ENCODE measurements at regions not wholly inside any gene's neighbourhood (a gene's known extent, or its start where the extent isn't known, plus 50 kb on each side); places are given as distances from the start of the nearest gene placed in this dataset.

DNA sequence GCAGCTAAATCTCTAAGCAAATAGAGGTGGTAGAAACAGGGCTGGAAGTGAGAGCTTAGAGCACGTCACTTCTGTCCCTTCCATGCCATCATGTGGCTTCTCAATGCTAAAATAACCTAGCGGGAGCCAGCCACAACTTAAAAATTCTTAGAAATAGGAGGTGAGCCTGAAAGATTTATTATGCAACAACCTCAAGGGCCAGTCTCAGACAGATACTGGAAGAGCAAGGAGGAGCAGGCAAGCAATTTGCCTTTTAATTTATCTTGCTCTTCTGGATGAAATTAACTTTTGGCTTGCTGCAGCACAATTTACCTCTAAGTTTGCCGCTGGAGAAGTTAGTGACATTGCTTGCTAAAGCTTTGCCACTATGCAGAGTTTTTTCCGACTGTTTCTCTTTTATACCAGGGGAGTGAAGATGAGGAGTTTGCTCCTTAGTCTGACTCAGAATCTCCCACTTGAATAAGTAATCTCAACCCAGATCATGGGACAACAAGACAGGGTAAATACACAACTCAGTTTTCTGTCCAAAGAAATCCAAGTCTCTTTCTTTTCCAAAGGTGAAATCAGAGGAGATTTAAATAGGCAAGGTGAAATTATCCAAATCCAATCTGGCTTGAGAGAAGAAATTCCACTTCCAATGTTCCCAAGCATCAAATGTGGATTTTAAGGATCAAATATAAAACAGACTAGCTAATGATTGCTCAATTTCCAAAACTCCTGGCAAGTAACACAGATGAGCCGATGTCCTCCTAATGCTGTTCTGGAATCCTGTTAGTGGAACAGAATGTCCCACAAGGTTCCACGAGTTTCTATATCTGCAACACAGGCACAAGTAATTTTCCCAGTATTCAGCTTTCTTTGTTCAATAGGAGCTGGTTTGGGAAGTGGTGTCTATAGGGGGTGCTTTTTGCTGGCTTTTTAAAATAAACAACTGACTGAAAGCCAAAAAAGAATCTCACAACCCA is 329.4 kb upstream of the RORA start:
- no peak overlapping the region for H3K4me3 Mint-ChIP-seq
- H3K9me3 Mint-ChIP-seq, result peaks cover 0 to 2% (median 0%) of the 10 kb centered on the region in 5 donors
- no peak overlapping the region for H3K27ac Mint-ChIP-seq
- no peak for DNase-seq
- peaks cover 0 to 5% (median 3%) of the 10 kb centered on the region in 3 donors for H3K4me1 Mint-ChIP-seq
- ChIA-PET CTCF (no interaction called here), POLR2A (no interaction called here)
- H3K4me3 ChIP-seq (ENCODE audit: low read length), result no peak overlapping the region
- H3K27ac ChIP-seq (ENCODE audit: low read depth, low read length), result no peak overlapping the region
- H3K27me3 Mint-ChIP-seq, result peaks cover 5 to 22% of the 10 kb centered on the region in 2 donors
- no peaks in the 10 kb centered on the region for H3K27me3 ChIP-seq (ENCODE audit: insufficient read depth, low read length, poor library complexity, severe bottlenecking)
- H3K36me3 ChIP-seq (ENCODE audit: insufficient read depth, low read length), result no peaks in the 10 kb centered on the region
- no peaks in the 10 kb centered on the region for H3K9me3 ChIP-seq (ENCODE audit: low read length)
- H3K4me1 ChIP-seq (ENCODE audit: insufficient read depth, low read length), result no peaks in the 10 kb centered on the region
- peaks cover 0 to 2% (median 0%) of the 10 kb centered on the region in 3 donors for H3K36me3 Mint-ChIP-seq

GRCh38 chr15:61556037-61556648 is 327.0 kb upstream of the RORA start:
- POLR2A ChIA-PET, result no interaction called here
- Histone ChIP-seq H3K27me3 (ENCODE audit: insufficient read depth, low read length, poor library complexity, severe bottlenecking) (no peaks in the 10 kb centered on the region), H3K4me3 (ENCODE audit: low read length) (no peak overlapping the region), H3K36me3 (ENCODE audit: insufficient read depth, low read length) (no peaks in the 10 kb centered on the region), H3K9me3 (ENCODE audit: low read length) (no peaks in the 10 kb centered on the region), H3K27ac (ENCODE audit: low read depth, low read length) (no peak overlapping the region), H3K4me1 (ENCODE audit: insufficient read depth, low read length) (no peaks in the 10 kb centered on the region)
- Mint-ChIP-seq H3K27ac (no peak overlapping the region), H3K36me3 (peaks cover 0 to 2% (median 0%) of the 10 kb centered on the region in 3 donors), H3K4me1 (peaks cover 0 to 5% (median 3%) of the 10 kb centered on the region in 3 donors), H3K9me3 (peaks cover 0 to 2% (median 0%) of the 10 kb centered on the region in 5 donors), H3K27me3 (peaks cover 4 to 6% of the 10 kb centered on the region in 2 donors), H3K4me3 (no peak overlapping the region)
- DNase-seq, result no peak
- CTCF ChIA-PET, result no interaction called here

DNA sequence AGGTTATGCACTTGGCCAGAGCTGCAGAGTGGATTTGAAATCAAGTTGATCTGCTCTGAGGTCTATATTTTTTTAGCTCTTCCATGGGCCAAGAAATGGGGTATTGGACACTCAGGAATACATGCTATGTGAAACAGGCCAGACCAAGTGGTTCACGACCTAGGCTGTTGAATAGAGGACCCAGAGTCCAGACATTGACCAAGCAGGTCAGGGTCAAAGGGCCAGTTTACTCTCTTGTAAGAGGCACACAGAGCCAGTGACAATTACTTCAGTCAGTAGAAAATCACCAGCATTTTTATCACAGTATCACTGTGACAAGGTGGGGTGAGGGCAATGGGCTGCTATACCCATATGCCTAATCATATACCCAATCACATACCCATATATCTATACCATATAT is 320.6 kb upstream of the RORA start:
- no peaks in the 10 kb centered on the region for H3K36me3 Mint-ChIP-seq
- Histone ChIP-seq H3K4me3 (ENCODE audit: low read length) (no peak overlapping the region), H3K4me1 (ENCODE audit: insufficient read depth, low read length) (no peaks in the 10 kb centered on the region), H3K27me3 (ENCODE audit: insufficient read depth, low read length, poor library complexity, severe bottlenecking) (no peaks in the 10 kb centered on the region), H3K27ac (ENCODE audit: low read depth, low read length) (no peak overlapping the region), H3K9me3 (ENCODE audit: low read length) (no peaks in the 10 kb centered on the region), H3K36me3 (ENCODE audit: insufficient read depth, low read length) (no peaks in the 10 kb centered on the region)
- no peak overlapping the region for H3K27ac Mint-ChIP-seq
- no peaks in the 10 kb centered on the region for H3K4me1 Mint-ChIP-seq
- H3K4me3 Mint-ChIP-seq, result no peak overlapping the region
- H3K9me3 Mint-ChIP-seq, result no peaks in the 10 kb centered on the region
- CTCF ChIA-PET, result no interaction called here
- no peak for DNase-seq
- H3K27me3 Mint-ChIP-seq, result peaks cover 3 to 20% of the 10 kb centered on the region in 2 donors
- POLR2A ChIA-PET, result no interaction called here

GRCh38 chr15:61545763-61546162 is 316.7 kb upstream of the RORA start:
- no peak overlapping the region for H3K27ac ChIP-seq (ENCODE audit: low read depth, low read length)
- no peak overlapping the region for H3K4me3 ChIP-seq (ENCODE audit: low read length)
- ChIA-PET CTCF (interaction anchor here (0.7 kb wide), 1 partner anchor 9 kb away, joined by 3 read pairs; no protein-coding TSS in a partner anchor), POLR2A (no interaction called here)
- H3K36me3 ChIP-seq (ENCODE audit: insufficient read depth, low read length), result no peaks in the 10 kb centered on the region
- Mint-ChIP-seq H3K27me3 (peaks cover 0 to 20% of the 10 kb centered on the region in 2 donors), H3K9me3 (no peaks in the 10 kb centered on the region), H3K4me1 (no peaks in the 10 kb centered on the region), H3K36me3 (no peaks in the 10 kb centered on the region), H3K4me3 (no peak overlapping the region), H3K27ac (no peak overlapping the region)
- no peaks in the 10 kb centered on the region for H3K9me3 ChIP-seq (ENCODE audit: low read length)
- H3K4me1 ChIP-seq (ENCODE audit: insufficient read depth, low read length), result no peaks in the 10 kb centered on the region
- no peak for DNase-seq
- no peaks in the 10 kb centered on the region for H3K27me3 ChIP-seq (ENCODE audit: insufficient read depth, low read length, poor library complexity, severe bottlenecking)

DNA sequence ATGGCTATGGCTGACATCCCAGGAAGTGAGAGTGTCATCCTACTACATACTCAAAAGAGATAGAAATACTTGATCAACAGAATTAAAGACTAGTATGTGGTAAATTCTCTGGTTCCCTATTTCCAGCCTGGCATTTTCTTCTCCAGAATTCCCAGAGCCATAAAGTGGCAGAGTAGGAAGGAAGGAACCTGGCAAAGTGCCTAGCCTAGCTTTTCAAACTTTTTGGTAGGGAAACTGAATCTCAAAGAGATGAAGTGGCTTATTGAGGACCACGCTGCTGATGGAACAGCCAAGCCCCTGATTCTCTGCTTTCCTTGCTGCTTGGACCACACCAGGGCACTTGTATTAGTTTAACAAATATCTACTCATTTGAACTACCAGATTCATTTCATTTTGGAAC is 312.4 kb upstream of the RORA start:
- POLR2A ChIA-PET, result no interaction called here
- no peak overlapping the region for H3K4me3 Mint-ChIP-seq

DNA sequence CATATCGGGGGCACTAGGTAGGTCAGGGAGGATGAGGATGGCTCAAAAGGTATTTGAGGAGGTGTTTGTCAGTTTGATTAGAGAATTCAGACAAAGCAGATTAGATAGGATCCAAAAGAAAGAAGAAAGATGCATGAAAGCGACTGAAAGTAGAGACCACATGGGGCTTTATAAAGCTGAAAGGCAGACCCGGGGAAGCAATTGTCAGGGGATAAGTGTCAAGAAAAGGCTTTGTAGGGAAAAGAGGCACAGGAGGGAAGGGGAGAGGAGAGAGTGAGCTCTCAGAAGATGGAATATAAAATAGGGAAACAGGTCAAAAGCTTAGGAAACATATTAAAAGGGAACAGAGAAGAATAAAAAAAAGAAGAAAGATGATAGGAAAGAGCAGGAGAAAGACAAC is 308.2 kb upstream of the RORA start:
- DNase-seq, result no peak
- Histone ChIP-seq H3K27ac (ENCODE audit: low read depth, low read length) (no peak overlapping the region), H3K4me3 (ENCODE audit: low read length) (no peak overlapping the region), H3K4me1 (ENCODE audit: insufficient read depth, low read length) (no peaks in the 10 kb centered on the region), H3K9me3 (ENCODE audit: low read length) (no peaks in the 10 kb centered on the region), H3K36me3 (ENCODE audit: insufficient read depth, low read length) (no peaks in the 10 kb centered on the region), H3K27me3 (ENCODE audit: insufficient read depth, low read length, poor library complexity, severe bottlenecking) (no peaks in the 10 kb centered on the region)
- Mint-ChIP-seq H3K9me3 (no peaks in the 10 kb centered on the region), H3K27ac (no peak overlapping the region), H3K27me3 (peaks cover 6 to 25% of the 10 kb centered on the region in 2 donors), H3K36me3 (no peaks in the 10 kb centered on the region), H3K4me1 (no peaks in the 10 kb centered on the region), H3K4me3 (no peak overlapping the region)
- CTCF ChIA-PET, result interaction anchor here (1.7 kb wide), 1 partner anchor 8 kb away, joined by 3 read pairs; no protein-coding TSS in a partner anchor
- POLR2A ChIA-PET, result no interaction called here

More for the DNA sequence above, 312.4 kb upstream of the RORA start:
- H3K27ac ChIP-seq (ENCODE audit: low read depth, low read length), result no peak overlapping the region
- Mint-ChIP-seq H3K4me1 (no peaks in the 10 kb centered on the region), H3K9me3 (no peaks in the 10 kb centered on the region), H3K27ac (no peak overlapping the region), H3K27me3 (peaks cover 0 to 15% of the 10 kb centered on the region in 2 donors), H3K36me3 (no peaks in the 10 kb centered on the region)
- no peaks in the 10 kb centered on the region for H3K9me3 ChIP-seq (ENCODE audit: low read length)
- no peaks in the 10 kb centered on the region for H3K4me1 ChIP-seq (ENCODE audit: insufficient read depth, low read length)
- no peak for DNase-seq
- CTCF ChIA-PET, result no interaction called here
- H3K36me3 ChIP-seq (ENCODE audit: insufficient read depth, low read length), result no peaks in the 10 kb centered on the region
- no peak overlapping the region for H3K4me3 ChIP-seq (ENCODE audit: low read length)
- no peaks in the 10 kb centered on the region for H3K27me3 ChIP-seq (ENCODE audit: insufficient read depth, low read length, poor library complexity, severe bottlenecking)

DNA sequence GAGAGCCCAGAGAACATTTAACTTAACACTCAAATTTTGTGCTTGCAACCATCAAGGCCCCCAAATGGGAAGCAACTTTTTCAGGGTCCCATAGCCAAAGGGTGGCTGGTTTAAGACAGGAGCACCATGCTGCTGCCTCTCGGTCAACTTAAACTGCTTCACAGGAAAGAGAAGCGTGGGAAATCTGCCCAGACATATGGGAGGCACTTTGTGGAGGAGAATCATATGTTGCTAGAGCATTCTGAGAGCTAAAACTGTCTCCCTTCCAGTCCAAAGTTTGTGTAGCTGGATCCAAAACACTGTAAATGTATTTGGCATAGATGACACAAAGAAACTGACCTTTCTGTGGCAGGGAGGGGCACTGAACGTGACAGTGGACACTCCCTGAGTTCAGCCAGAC is 305.9 kb upstream of the RORA start:
- POLR2A ChIA-PET, result no interaction called here

DNA sequence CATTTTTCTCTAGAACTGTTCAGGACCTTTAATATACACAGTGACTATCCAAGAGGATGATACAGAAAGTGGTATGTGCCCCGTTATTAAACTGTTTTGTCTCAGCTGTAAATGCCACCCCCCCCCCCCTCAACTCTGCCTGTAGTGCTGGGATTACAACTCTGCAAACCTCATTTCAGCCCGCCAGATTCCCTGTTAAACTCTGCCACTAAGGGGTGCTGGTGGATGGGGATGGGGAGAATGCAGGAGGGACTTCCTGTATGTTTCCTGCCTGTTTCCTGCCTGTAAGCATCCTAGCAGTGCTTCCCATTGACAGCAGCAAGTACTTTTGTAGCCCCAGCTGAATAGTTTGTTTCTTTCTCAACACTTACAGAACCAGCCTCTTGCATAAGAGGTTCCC is 301.7 kb upstream of the RORA start:
- Mint-ChIP-seq H3K36me3 (no peaks in the 10 kb centered on the region), H3K4me1 (no peaks in the 10 kb centered on the region), H3K9me3 (no peaks in the 10 kb centered on the region), H3K27ac (no peak overlapping the region), H3K4me3 (no peak overlapping the region), H3K27me3 (peaks cover 7 to 11% of the 10 kb centered on the region in 2 donors)
- no peak for DNase-seq
- Histone ChIP-seq H3K36me3 (ENCODE audit: insufficient read depth, low read length) (no peaks in the 10 kb centered on the region), H3K4me1 (ENCODE audit: insufficient read depth, low read length) (no peaks in the 10 kb centered on the region), H3K27me3 (ENCODE audit: insufficient read depth, low read length, poor library complexity, severe bottlenecking) (no peaks in the 10 kb centered on the region), H3K9me3 (ENCODE audit: low read length) (no peaks in the 10 kb centered on the region), H3K27ac (ENCODE audit: low read depth, low read length) (no peak overlapping the region), H3K4me3 (ENCODE audit: low read length) (no peak overlapping the region)
- ChIA-PET POLR2A (no interaction called here), CTCF (no interaction called here)

More for the DNA sequence above, 305.9 kb upstream of the RORA start:
- Histone ChIP-seq H3K9me3 (ENCODE audit: low read length) (no peaks in the 10 kb centered on the region), H3K27me3 (ENCODE audit: insufficient read depth, low read length, poor library complexity, severe bottlenecking) (no peaks in the 10 kb centered on the region), H3K4me3 (ENCODE audit: low read length) (no peak overlapping the region), H3K36me3 (ENCODE audit: insufficient read depth, low read length) (no peaks in the 10 kb centered on the region), H3K4me1 (ENCODE audit: insufficient read depth, low read length) (no peaks in the 10 kb centered on the region), H3K27ac (ENCODE audit: low read depth, low read length) (no peak overlapping the region)
- DNase-seq, result no peak
- Mint-ChIP-seq H3K27ac (no peak overlapping the region), H3K9me3 (no peaks in the 10 kb centered on the region), H3K27me3 (peaks cover 11 to 25% of the 10 kb centered on the region in 2 donors), H3K4me1 (no peaks in the 10 kb centered on the region), H3K4me3 (no peak overlapping the region), H3K36me3 (no peaks in the 10 kb centered on the region)
- CTCF ChIA-PET, result no interaction called here
